Hepatic stellate cell (primary cell): ENCODE measurements at regions not wholly inside any gene's neighbourhood (a gene's known extent, or its start where the extent isn't known, plus 50 kb on each side); places are given as distances from the start of the nearest gene placed in this dataset.

Experiments
- DNase-seq: peaks from one replicate; pipeline ENCODE4 v3.0.0; 2011; ENCODE audit warnings: low spot score

- no peak for DNase-seq
Measured at GRCh38 chr9:13487498-13487897, 208.0 kb upstream of the MPDZ start.

GRCh38 chr9:13487071-13487470 is 207.6 kb upstream of the MPDZ start:
- no peak for DNase-seq

GRCh38 chr9:13485068-13485596 is 205.6 kb upstream of the MPDZ start:
- DNase-seq: no peak

GRCh38 chr9:13484186-13484585 is 204.7 kb upstream of the MPDZ start:
- DNase-seq: no peak

- no peak for DNase-seq
Measured at GRCh38 chr9:13481274-13481673, 201.8 kb upstream of the MPDZ start.

- no peak for DNase-seq
Measured at GRCh38 chr9:13480693-13481092, 201.2 kb upstream of the MPDZ start.

GRCh38 chr9:13479096-13479495 is 199.6 kb upstream of the MPDZ start:
- no peak for DNase-seq

- DNase-seq: no peak
Measured at GRCh38 chr9:13478639-13479038, 199.1 kb upstream of the MPDZ start.

GRCh38 chr9:13478160-13478559 is 198.7 kb upstream of the MPDZ start:
- no peak for DNase-seq

GRCh38 chr9:13470836-13471235 is 191.3 kb upstream of the MPDZ start:
- no peak for DNase-seq

GRCh38 chr9:13467157-13467556 is 187.7 kb upstream of the MPDZ start:
- DNase-seq: no peak

GRCh38 chr9:13461414-13461991 is 182.0 kb upstream of the MPDZ start:
- DNase-seq: no peak

GRCh38 chr9:13459071-13459470 is 179.6 kb upstream of the MPDZ start:
- no peak for DNase-seq

GRCh38 chr9:13457795-13458194 is 178.3 kb upstream of the MPDZ start:
- no peak for DNase-seq

- DNase-seq: no peak
Measured at GRCh38 chr9:13450723-13451122, 171.2 kb upstream of the MPDZ start.

GRCh38 chr9:13448482-13448881 is 169.0 kb upstream of the MPDZ start:
- DNase-seq: no peak

- DNase-seq: no peak
Measured at GRCh38 chr9:13447843-13448422, 168.4 kb upstream of the MPDZ start.

GRCh38 chr9:13446938-13447842 is 167.7 kb upstream of the MPDZ start:
- DNase-seq: no peak

- DNase-seq: no peak
Measured at GRCh38 chr9:13446286-13446937, 166.9 kb upstream of the MPDZ start.

GRCh38 chr9:13445103-13445500 is 165.6 kb upstream of the MPDZ start:
- peak; percentile 3 for DNase-seq

- no peak for DNase-seq
Measured at GRCh38 chr9:13444245-13445102, 165.0 kb upstream of the MPDZ start.
